Ishikawa (cell line): ENCODE measurements at regions not wholly inside any gene's neighbourhood (a gene's known extent, or its start where the extent isn't known, plus 50 kb on each side); places are given as distances from the start of the nearest gene placed in this dataset.
A peak's percentile ranks its signal among the peaks of the same experiment; 100 is the strongest.

Experiments
- CEBPB ChIP-seq: IDR thresholded peaks from 2 replicates; pipeline ENCODE4 v1.6.1; 2012
- CREB1 ChIP-seq: IDR thresholded peaks from 2 replicates; pipeline ENCODE4 v1.6.1; 2012; ENCODE audit warnings: low read depth
- EGR1 ChIP-seq: IDR thresholded peaks from 2 replicates; pipeline ENCODE4 v1.6.1; 2012
- EP300 ChIP-seq: IDR thresholded peaks from 2 replicates; pipeline ENCODE4 v1.6.1; 2012; ENCODE audit warnings: borderline replicate concordance
- FOXM1 ChIP-seq: IDR thresholded peaks from 2 replicates; pipeline ENCODE4 v1.6.1; 2012; ENCODE audit warnings: low read depth, borderline replicate concordance
- MAX ChIP-seq: IDR thresholded peaks from 2 replicates; pipeline ENCODE4 v1.6.1; 2012
- NFIC ChIP-seq: IDR thresholded peaks from 2 replicates; pipeline ENCODE4 v1.6.1; 2012
- RAD21 ChIP-seq: IDR thresholded peaks from 2 replicates; pipeline ENCODE4 v1.6.1; 2012; ENCODE audit warnings: low read depth
- REST ChIP-seq: IDR thresholded peaks from 2 replicates; pipeline ENCODE4 v1.6.1; 2012; ENCODE audit warnings: low read depth, mild to moderate bottlenecking
- TAF1 ChIP-seq: IDR thresholded peaks from 2 replicates; pipeline ENCODE4 v1.6.1; 2012; ENCODE audit warnings: low read depth, mild to moderate bottlenecking
- TCF12 ChIP-seq: IDR thresholded peaks from 2 replicates; pipeline ENCODE4 v1.6.1; 2012; ENCODE audit warnings: low read depth
- TEAD4 ChIP-seq: IDR thresholded peaks from 2 replicates; pipeline ENCODE4 v1.6.1; 2012
- USF1 ChIP-seq: IDR thresholded peaks from 2 replicates; pipeline ENCODE4 v1.6.1; 2012
- YY1 ChIP-seq: IDR thresholded peaks from 2 replicates; pipeline ENCODE4 v1.6.1; 2012; ENCODE audit warnings: low read depth
- ZBTB7A ChIP-seq: IDR thresholded peaks from 2 replicates; pipeline ENCODE4 v1.6.1; 2012; ENCODE audit warnings: low read depth

- TF ChIP-seq REST (no peak), YY1 (no peak), EGR1 (no peak), USF1 (no peak), TEAD4 (no peak), NFIC (no peak), EP300 (no peak), CREB1 (no peak), FOXM1 (no peak), TAF1 (no peak), CEBPB (no peak), TCF12 (no peak), RAD21 (no peak)
Observed at GRCh38 chr10:18753312-18753895, 94.2 kb downstream of the ARL5B start.

- TF ChIP-seq NFIC (no peak), REST (no peak), RAD21 (no peak), TEAD4 (no peak), MAX (no peak), CREB1 (no peak), EGR1 (no peak), EP300 (no peak), FOXM1 (no peak)
Observed at GRCh38 chr10:18759575-18759974, 100.3 kb downstream of the ARL5B start.

GRCh38 chr10:18760836-18761235 lies 101.6 kb downstream of the ARL5B start:
- TF ChIP-seq USF1 (no peak), NFIC (no peak), TEAD4 (no peak), CREB1 (no peak), TAF1 (no peak), TCF12 (no peak), EGR1 (no peak), CEBPB (no peak), RAD21 (no peak), MAX (no peak), FOXM1 (no peak), EP300 (no peak), YY1 (no peak), REST (no peak), ZBTB7A (no peak)

- TF ChIP-seq NFIC, result no peak
- no peak for TF ChIP-seq MAX
- TF ChIP-seq CEBPB, result peak; percentile 83
- no peak for TF ChIP-seq EGR1
Observed at GRCh38 chr10:18767981-18768380, 108.8 kb downstream of the ARL5B start.
